ENCODE measurements at regions not wholly inside any gene's neighbourhood (a gene's known extent, or its start where the extent isn't known, plus 50 kb on each side); places are given as distances from the start of the nearest gene placed in this dataset.
A peak's percentile ranks its signal among the peaks of the same experiment; 100 is the strongest.
"Not testable (repeated sequence)": the region's sequence is repeated elsewhere in the genome, so short reads cannot be mapped to it uniquely, and the experiment has no call there.

- Histone ChIP-seq H3K27ac (no peak overlapping the region), H3F3A (ENCODE audit: low read depth) (no peaks in the 10 kb centered on the region), H3K9ac (no peak overlapping the region), H3K36me3 (no peaks in the 10 kb centered on the region), H2AFZ (replicated peaks) (no peak overlapping the region), H3K79me2 (ENCODE audit: low read depth) (no peaks in the 10 kb centered on the region), H4K20me1 (ENCODE audit: low read depth) (no peaks in the 10 kb centered on the region), H3K9me3 (ENCODE audit: low read depth) (no peaks in the 10 kb centered on the region), H3K4me3 (no peak overlapping the region), H3K4me1 (peaks cover 8% of the 10 kb centered on the region), H3K27me3 (no peaks in the 10 kb centered on the region), H3K4me2 (no peak overlapping the region)
- Mint-ChIP-seq H3K27me3 (ENCODE audit: insufficient read depth, low read depth) (peaks cover 18% of the 10 kb centered on the region), H3K27ac (peak overlapping the region; percentile 60), H3K36me3 (no peaks in the 10 kb centered on the region), H3K4me3 (peak overlapping the region; percentile 30), H3K9me3 (no peaks in the 10 kb centered on the region), H3K4me1 (peaks cover 24% of the 10 kb centered on the region)
- no peak for DNase-seq (ENCODE audit: low spot score)
- TF ChIP-seq EZH2 (IDR thresholded peaks at IDR 0.05) (no peak), EZH2phosphoT487 (IDR thresholded peaks at IDR 0.05) (no peak), CTCF (IDR thresholded peaks at IDR 0.05) (no peak)
Measured at GRCh38 chr16:29154088-29154487, 169.2 kb downstream of the LAT start.

- not testable (repeated sequence) for H2AFZ ChIP-seq (replicated peaks); H3K79me2 ChIP-seq (ENCODE audit: low read depth); H3K27ac ChIP-seq; DNase-seq (ENCODE audit: low spot score); H4K20me1 ChIP-seq (ENCODE audit: low read depth); H3K4me2 ChIP-seq; H3F3A ChIP-seq (ENCODE audit: low read depth); H3K36me3 Mint-ChIP-seq; H3K27ac Mint-ChIP-seq; H3K4me3 Mint-ChIP-seq; H3K9me3 Mint-ChIP-seq; H3K27me3 ChIP-seq; H3K4me1 ChIP-seq; H3K9ac ChIP-seq; H3K9me3 ChIP-seq (ENCODE audit: low read depth); H3K36me3 ChIP-seq; H3K4me3 ChIP-seq
- H3K27me3 Mint-ChIP-seq (ENCODE audit: insufficient read depth, low read depth): peaks cover 18% of the 10 kb centered on the region
- peaks cover 26% of the 10 kb centered on the region for H3K4me1 Mint-ChIP-seq
Measured at GRCh38 chr16:29153307-29153706, 168.5 kb downstream of the LAT start.

GRCh38 chr16:29152544-29153031 lies 167.7 kb downstream of the LAT start:
- not testable (repeated sequence) for H3K27ac Mint-ChIP-seq; H3F3A ChIP-seq (ENCODE audit: low read depth); H4K20me1 ChIP-seq (ENCODE audit: low read depth); H3K79me2 ChIP-seq (ENCODE audit: low read depth); H3K36me3 ChIP-seq; H3K4me3 Mint-ChIP-seq; H3K27me3 ChIP-seq; H3K4me2 ChIP-seq; H3K9me3 Mint-ChIP-seq; DNase-seq (ENCODE audit: low spot score); H3K9me3 ChIP-seq (ENCODE audit: low read depth); H3K36me3 Mint-ChIP-seq; H3K4me3 ChIP-seq; H3K4me1 ChIP-seq; H3K9ac ChIP-seq; H2AFZ ChIP-seq (replicated peaks); H3K27ac ChIP-seq
- H3K4me1 Mint-ChIP-seq: peaks cover 22% of the 10 kb centered on the region
- H3K27me3 Mint-ChIP-seq (ENCODE audit: insufficient read depth, low read depth): peaks cover 14% of the 10 kb centered on the region

GRCh38 chr16:29151317-29151716 lies 166.5 kb downstream of the LAT start:
- H3K9me3 Mint-ChIP-seq: no peaks in the 10 kb centered on the region
- no peak overlapping the region for H3K9ac ChIP-seq
- H3K4me2 ChIP-seq: no peak overlapping the region
- H3K79me2 ChIP-seq (ENCODE audit: low read depth): no peaks in the 10 kb centered on the region
- no peaks in the 10 kb centered on the region for H3K4me1 ChIP-seq
- peaks cover 9% of the 10 kb centered on the region for H3K4me1 Mint-ChIP-seq
- H3K27me3 Mint-ChIP-seq (ENCODE audit: insufficient read depth, low read depth): peaks cover 12% of the 10 kb centered on the region
- H2AFZ ChIP-seq (replicated peaks): no peak overlapping the region
- no peak overlapping the region for H3K27ac Mint-ChIP-seq
- H3K9me3 ChIP-seq (ENCODE audit: low read depth): no peaks in the 10 kb centered on the region
- TF ChIP-seq EZH2phosphoT487 (IDR thresholded peaks at IDR 0.05): no peak
- H4K20me1 ChIP-seq (ENCODE audit: low read depth): no peaks in the 10 kb centered on the region
- no peak overlapping the region for H3K27ac ChIP-seq
- H3K4me3 ChIP-seq: no peak overlapping the region
- H3F3A ChIP-seq (ENCODE audit: low read depth): no peaks in the 10 kb centered on the region
- no peaks in the 10 kb centered on the region for H3K27me3 ChIP-seq
- DNase-seq (ENCODE audit: low spot score): no peak
- H3K36me3 ChIP-seq: no peaks in the 10 kb centered on the region
- no peaks in the 10 kb centered on the region for H3K36me3 Mint-ChIP-seq
- H3K4me3 Mint-ChIP-seq: no peak overlapping the region

- H3F3A ChIP-seq (ENCODE audit: low read depth); H3K27me3 ChIP-seq; H3K27ac Mint-ChIP-seq; H3K36me3 Mint-ChIP-seq; H3K4me2 ChIP-seq; H3K27ac ChIP-seq; H3K9me3 Mint-ChIP-seq; H2AFZ ChIP-seq (replicated peaks); H3K4me3 Mint-ChIP-seq; H3K9me3 ChIP-seq (ENCODE audit: low read depth); H3K4me3 ChIP-seq; H3K36me3 ChIP-seq; H4K20me1 ChIP-seq (ENCODE audit: low read depth); H3K9ac ChIP-seq; H3K79me2 ChIP-seq (ENCODE audit: low read depth); DNase-seq (ENCODE audit: low spot score); H3K4me1 ChIP-seq: not testable (repeated sequence)
- H3K4me1 Mint-ChIP-seq: peaks cover 19% of the 10 kb centered on the region
- peaks cover 12% of the 10 kb centered on the region for H3K27me3 Mint-ChIP-seq (ENCODE audit: insufficient read depth, low read depth)
Measured at GRCh38 chr16:29149912-29150311, 165.1 kb downstream of the LAT start.
